NCI-H345 treated with DMSO at 0.1 percent for 48 hours (cell line): ENCODE measurements at regions not wholly inside any gene's neighbourhood (a gene's known extent, or its start where the extent isn't known, plus 50 kb on each side); places are given as distances from the start of the nearest gene placed in this dataset.

Source experiments
- DNase-seq: peaks from one replicate; lab custom pipeline; 2025; ENCODE audit not compliant: unreplicated experiment; lab: John Stamatoyannopoulos, UW

DNA sequence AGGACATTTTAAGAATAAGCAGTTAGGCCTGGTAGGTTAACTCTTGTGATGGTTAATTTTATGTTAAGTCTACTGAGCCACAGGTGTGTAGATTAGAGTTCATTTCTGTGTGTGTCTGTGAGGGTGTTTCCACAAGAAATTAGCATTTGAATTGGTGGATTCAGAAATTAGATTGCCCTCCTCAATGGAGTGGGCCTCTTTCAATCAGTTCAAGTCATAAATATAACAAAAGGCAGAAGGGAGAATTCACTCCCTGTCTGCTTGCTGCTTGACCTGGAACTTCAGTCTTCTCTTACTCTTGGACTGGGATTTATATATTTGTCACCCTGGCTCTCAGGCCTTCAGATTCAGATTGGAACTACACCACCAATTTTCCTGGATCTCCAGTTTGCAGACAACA lies 55.3 kb upstream of the POM121L12 start:
- no peak for DNase-seq

GRCh38 chr7:52973126-52973525 lies 62.3 kb upstream of the POM121L12 start:
- DNase-seq, result no peak

GRCh38 chr7:52962402-52963076 lies 72.9 kb upstream of the POM121L12 start:
- DNase-seq, result no peak

DNA sequence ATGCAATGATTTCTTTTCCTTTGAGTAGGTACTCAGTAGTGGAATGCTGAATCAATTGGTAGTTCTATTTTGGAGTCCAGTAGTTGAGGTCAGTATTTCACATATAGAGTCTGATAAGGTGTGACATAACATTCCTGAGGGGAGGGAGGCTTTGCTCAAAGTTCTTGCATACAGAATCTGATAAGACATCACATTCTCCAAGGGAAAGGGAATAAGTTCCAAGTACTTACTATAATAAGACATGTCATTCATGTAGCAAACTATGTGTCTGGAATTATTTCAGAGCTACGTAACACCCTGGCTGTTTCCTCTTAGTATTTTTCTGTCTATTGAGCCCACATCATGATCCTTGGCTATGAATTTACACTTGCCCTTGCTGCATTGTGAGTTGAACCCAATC lies 74.3 kb upstream of the POM121L12 start:
- no peak for DNase-seq

- DNase-seq, result no peak
Measured at GRCh38 chr7:52959878-52960660, 75.4 kb upstream of the POM121L12 start.

GRCh38 chr7:52959336-52959735 lies 76.1 kb upstream of the POM121L12 start:
- DNase-seq, result no peak

DNA sequence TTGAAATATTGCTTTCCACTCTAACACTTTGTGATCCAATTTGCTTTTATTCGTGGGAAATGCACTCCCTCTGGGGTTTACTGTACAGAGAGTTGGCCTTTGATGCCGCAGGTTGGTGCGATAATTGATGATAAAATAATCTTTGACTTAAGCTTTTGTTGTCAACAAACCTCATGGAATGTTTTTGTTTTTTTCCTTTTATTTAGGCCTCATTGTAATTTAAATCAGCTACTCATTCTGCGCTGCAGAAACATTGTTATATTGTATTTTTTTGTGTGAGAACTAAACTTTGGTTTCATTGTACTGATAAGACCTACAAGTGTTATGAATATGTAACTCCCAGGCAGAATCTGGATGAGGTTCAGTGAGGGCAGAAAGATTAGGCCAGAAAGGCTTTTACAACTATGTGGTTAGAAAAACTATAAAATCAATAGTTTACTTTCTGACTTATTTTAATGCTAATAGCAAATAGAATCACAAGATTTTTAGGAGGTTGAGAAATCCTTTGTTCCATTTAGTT lies 76.8 kb upstream of the POM121L12 start:
- DNase-seq, result no peak

DNA sequence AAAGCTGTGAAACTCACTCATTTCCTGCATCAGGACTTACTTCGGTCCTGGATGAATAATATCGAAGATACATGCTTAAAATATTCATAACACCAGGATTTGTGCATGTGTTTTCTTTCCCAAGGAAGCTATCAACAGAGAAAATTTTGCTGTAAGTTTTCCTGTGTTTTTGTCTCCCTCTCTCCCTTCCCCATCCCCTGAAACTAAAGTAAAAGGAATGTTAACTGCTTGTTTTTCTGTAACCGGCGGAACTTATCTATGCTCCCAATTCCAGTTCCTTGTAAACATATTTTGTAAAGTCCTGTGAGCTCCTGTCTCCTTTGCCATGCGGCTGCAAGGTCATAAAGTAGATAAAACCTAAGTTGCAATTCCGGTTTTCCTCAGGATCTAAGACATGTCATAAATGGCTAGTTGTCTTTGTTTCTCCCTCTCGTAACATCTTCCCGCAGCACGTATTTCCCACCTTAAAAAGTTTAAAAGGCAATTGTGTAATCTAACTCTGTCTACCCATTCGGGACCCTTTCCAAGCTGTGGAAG lies 79.0 kb upstream of the POM121L12 start:
- DNase-seq, result no peak

- DNase-seq, result no peak
Measured at GRCh38 chr7:52955522-52955921, 79.9 kb upstream of the POM121L12 start.

- no peak for DNase-seq
Measured at GRCh38 chr7:52944921-52945320, 90.5 kb upstream of the POM121L12 start.

DNA sequence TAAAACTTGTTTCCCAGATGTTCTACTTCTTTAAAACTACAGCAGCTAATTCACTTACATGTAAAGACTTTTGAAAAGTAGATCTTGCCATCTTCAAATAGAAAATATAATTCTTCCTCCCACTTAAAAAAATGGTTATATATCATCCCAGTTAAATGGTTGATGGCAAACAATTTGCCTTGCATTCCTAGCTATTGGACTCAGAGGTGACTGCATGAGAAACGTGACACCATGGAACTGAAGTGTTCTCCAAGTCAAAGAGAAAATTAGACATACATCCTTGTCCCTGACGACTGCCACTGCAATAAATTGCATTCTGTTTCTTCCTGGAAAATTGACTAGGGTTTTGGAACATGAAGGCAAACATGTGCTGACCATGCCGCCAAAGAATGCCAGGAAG lies 95.0 kb upstream of the POM121L12 start:
- no peak for DNase-seq

- no peak for DNase-seq
Measured at GRCh38 chr7:52938455-52939133, 96.8 kb upstream of the POM121L12 start.

DNA sequence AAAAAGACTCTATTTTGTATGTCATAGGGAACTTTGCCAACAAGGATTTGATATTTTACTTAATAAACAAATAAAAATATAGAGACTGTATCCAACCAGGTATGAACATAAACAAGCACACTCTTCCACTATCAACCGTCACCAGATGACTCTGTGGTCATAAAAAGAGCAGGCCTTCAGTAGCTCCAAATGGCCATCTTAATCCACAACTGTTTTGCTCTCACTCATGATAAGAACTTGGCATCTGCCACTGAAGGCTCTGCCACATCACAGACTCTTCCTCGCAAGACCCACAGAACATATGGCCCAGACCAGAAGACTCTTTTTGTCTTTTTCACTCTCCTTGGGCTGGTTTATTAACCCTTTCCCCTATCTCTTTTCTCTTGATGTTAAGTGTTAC lies 98.7 kb upstream of the POM121L12 start:
- no peak for DNase-seq

- DNase-seq, result no peak
Measured at GRCh38 chr7:52928591-52928990, 106.8 kb upstream of the POM121L12 start.

DNA sequence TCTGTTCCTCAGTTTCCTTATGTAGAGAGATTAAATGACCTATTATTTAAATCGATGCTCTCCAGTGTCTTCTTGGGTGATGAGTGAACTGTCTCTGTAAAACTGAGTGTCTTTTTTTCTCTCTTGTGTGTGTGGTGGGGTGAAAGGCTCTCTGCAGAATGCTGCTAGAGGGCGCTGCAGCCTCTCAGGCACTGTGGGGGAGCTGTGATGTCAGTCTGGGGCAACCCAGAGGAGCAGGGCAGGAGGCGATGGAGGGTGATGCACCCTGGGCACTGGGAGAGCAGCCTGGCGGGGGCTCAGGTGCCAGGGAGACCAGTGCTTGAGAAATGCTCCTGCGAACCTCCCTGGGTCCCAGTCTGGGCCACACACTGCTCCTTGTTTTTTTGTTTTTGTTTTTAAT lies 110.1 kb upstream of the POM121L12 start:
- no peak for DNase-seq

DNA sequence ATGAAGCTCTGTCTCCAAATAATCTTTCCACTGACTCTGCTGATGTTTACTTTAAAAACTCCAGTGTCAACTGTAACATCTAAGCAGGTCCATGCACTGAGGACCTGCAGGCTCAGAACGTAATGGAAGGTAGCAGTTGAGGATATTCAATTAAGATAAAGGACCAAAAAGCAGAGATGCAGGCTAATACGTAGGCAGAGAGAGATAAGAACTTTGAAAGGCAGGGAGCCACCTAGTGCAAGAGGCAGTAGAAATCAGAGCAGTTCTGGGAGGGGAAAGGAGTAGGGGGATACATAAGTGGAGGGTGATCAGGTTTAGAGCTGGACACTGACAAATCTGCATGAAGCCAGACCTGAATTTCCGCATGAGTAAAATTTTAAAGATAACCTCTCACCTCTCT lies 114.5 kb upstream of the POM121L12 start:
- no peak for DNase-seq

DNA sequence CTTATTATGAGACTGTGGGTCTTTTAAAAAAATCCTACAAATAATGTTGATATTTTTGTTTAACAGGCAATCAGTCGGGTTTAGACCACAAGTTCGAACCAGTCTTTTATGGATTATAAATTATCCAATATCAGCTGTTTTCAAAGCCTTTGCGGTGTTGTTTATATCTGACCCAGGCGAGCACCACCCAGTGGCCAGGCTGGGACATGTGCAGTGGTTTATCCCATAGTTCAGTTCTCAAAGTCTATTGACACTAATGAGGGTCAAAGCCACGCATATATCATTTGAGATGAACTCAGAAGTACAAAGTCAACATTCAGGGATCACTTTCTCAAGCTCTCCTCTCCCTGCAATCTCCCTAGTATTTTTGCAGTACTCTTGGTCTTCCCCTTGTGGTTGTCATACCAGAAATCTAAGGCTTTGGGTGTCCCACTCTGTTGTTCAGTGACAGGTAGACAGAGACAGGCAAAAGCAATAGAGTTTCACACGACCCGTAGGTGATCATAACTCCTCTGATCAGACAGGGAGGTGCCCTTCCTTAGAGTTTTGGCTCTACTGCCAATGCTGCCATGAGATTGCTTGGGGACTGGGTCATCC lies 117.4 kb upstream of the POM121L12 start:
- no peak for DNase-seq

GRCh38 chr7:52911795-52912194 lies 123.6 kb upstream of the POM121L12 start:
- DNase-seq, result no peak

DNA sequence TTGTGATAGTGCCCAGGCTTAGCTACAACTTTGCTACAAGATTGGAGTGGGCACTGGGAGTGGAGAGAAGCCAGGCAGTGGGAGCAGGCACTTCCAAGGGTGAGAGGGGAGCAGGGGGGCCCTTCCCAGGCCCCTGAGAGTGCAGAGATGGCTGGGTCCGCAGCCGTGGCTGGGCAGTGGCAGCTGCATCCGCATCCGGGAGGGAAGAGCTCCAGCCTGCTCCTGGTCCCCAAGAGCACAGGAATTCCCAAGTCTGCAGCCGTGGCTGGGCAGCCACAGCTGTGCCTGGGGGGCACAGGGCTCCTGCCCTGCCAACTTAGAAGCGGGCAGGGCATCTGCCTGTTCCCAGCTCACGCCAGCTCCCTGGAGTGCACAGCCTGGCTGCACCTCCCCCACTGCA lies 124.1 kb upstream of the POM121L12 start:
- no peak for DNase-seq

- no peak for DNase-seq
Measured at GRCh38 chr7:52909935-52910334, 125.5 kb upstream of the POM121L12 start.

GRCh38 chr7:52909131-52909530 lies 126.3 kb upstream of the POM121L12 start:
- DNase-seq, result no peak
